ENCODE measurements at regions not wholly inside any gene's neighbourhood (a gene's known extent, or its start where the extent isn't known, plus 50 kb on each side); places are given as distances from the start of the nearest gene placed in this dataset.

DNA sequence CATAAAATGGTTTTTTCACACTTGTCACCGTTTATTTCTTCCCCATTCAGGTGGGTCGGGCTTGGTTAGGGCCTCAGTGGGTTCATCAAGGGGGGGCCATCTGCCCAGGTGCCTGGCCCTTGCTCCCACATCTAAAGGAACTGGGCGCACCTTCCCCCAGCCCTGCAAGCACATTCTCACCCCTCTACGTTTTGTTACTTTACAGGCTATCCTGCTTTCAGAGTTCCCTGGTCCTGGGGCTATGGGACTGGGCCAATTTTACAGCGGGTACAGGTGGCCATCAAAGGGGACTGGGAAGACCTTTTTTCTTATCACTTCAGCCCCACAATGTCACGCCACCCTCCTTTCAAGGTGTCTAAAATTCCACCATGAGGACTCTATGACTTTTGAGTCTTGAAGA lies 71.8 kb upstream of the HAAO start:
- FAIRE-seq (no peak), DNase-seq (ENCODE audit: low read depth, low spot score) (no peak)
- no TSS peak for BruUV-seq (replicated peaks)
- H3K4me1 ChIP-seq (ENCODE audit: control insufficient read depth, extremely low read depth, insufficient read depth, low read length), result peaks cover 18% of the 10 kb centered on the region
- H3K4me2 ChIP-seq (ENCODE audit: insufficient read depth, low read length), result no peak overlapping the region
- no peak overlapping the region for H2AFZ ChIP-seq (ENCODE audit: low read depth, low read length)
- ChIA-PET CTCF (no interaction called here), POLR2A (no interaction called here)
- H3K27me3 ChIP-seq (ENCODE audit: control insufficient read depth in 2 of 2, insufficient read depth in 2 of 2, low read length in 2 of 2), result no peaks in the 10 kb centered on the region
- dilution Hi-C loops (cut with MboI; ENCODE audit: extremely low pct_ligation_motif_present, low sequenced_read_pairs) (no loop called here), intact Hi-C loops (cut with micrococcal nuclease) (no loop called here)
- no peaks in the 10 kb centered on the region for H4K20me1 ChIP-seq (replicated peaks; ENCODE audit: control insufficient read depth, extremely low read depth, insufficient read depth, low read length)
- TF ChIP-seq, protein P1, sequence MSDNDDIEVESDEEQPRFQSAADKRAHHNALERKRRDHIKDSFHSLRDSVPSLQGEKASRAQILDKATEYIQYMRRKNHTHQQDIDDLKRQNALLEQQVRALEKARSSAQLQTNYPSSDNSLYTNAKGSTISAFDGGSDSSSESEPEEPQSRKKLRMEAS (IDR thresholded peaks at IDR 0.05; ENCODE audit: insufficient read depth, insufficient read length), result no peak
- H3K9ac ChIP-seq (replicated peaks; ENCODE audit: extremely low read depth, insufficient read depth, low read length), result no peak overlapping the region
- H3K9me3 ChIP-seq (replicated peaks; ENCODE audit: control insufficient read depth, insufficient read depth, low read length), result peaks cover 2% of the 10 kb centered on the region
- H3K4me3 ChIP-seq (replicated peaks in 1 of 3; ENCODE audit: insufficient read depth in 1 of 3, low read depth in 1 of 3, low read length in 3 of 3), result no peak overlapping the region
- H3K27ac ChIP-seq (ENCODE audit: insufficient read depth, low read depth, low read length), result no peak overlapping the region
- H3K36me3 ChIP-seq (ENCODE audit: control insufficient read depth in 2 of 2, extremely low read depth in 1 of 2, insufficient read depth in 2 of 2, low read length in 2 of 2), result no peaks in the 10 kb centered on the region
- no peaks in the 10 kb centered on the region for H3K9me1 ChIP-seq (replicated peaks; ENCODE audit: control insufficient read depth, extremely low read depth, insufficient read depth, low read length)
- H3K79me2 ChIP-seq (ENCODE audit: control insufficient read depth, insufficient read depth, low read length), result no peaks in the 10 kb centered on the region

DNA sequence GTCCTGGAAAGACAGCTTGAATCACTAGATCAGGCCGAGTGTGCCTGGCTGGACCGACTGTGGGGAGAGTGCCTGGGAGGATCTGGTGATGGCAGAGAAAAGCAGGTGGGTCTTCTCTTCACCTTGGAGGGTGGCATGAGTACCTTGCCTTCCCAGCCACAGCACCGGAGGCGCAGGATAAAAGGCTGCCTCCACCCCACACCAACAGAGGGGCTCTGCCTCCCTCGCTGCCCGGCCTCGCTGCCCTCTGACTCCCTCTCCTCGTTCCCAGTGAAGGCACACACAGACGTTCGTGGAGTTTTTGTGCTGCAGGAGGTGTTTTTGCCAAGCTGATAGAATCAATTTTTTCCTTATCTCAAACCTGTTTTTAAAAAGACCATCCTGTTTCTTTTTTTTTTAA lies 71.4 kb upstream of the HAAO start:
- Histone ChIP-seq H3K4me3 (replicated peaks in 1 of 3; ENCODE audit: insufficient read depth in 1 of 3, low read depth in 1 of 3, low read length in 3 of 3) (no peak overlapping the region), H3K27me3 (ENCODE audit: control insufficient read depth in 2 of 2, insufficient read depth in 2 of 2, low read length in 2 of 2) (no peaks in the 10 kb centered on the region), H3K9ac (replicated peaks; ENCODE audit: extremely low read depth, insufficient read depth, low read length) (no peak overlapping the region), H3K9me3 (replicated peaks; ENCODE audit: control insufficient read depth, insufficient read depth, low read length) (peaks cover under 1% of the 10 kb centered on the region), H3K79me2 (ENCODE audit: control insufficient read depth, insufficient read depth, low read length) (no peaks in the 10 kb centered on the region), H4K20me1 (replicated peaks; ENCODE audit: control insufficient read depth, extremely low read depth, insufficient read depth, low read length) (no peaks in the 10 kb centered on the region), H2AFZ (ENCODE audit: low read depth, low read length) (no peak overlapping the region), H3K9me1 (replicated peaks; ENCODE audit: control insufficient read depth, extremely low read depth, insufficient read depth, low read length) (no peaks in the 10 kb centered on the region), H3K4me2 (ENCODE audit: insufficient read depth, low read length) (no peak overlapping the region), H3K27ac (ENCODE audit: insufficient read depth, low read depth, low read length) (no peak overlapping the region), H3K4me1 (ENCODE audit: control insufficient read depth, extremely low read depth, insufficient read depth, low read length) (peaks cover 19% of the 10 kb centered on the region), H3K36me3 (ENCODE audit: control insufficient read depth in 2 of 2, extremely low read depth in 1 of 2, insufficient read depth in 2 of 2, low read length in 2 of 2) (no peaks in the 10 kb centered on the region)
- no TSS peak for BruUV-seq (replicated peaks)
- CTCF ChIA-PET, result no interaction called here
- TF ChIP-seq, protein P1 (IDR thresholded peaks at IDR 0.05; ENCODE audit: insufficient read depth, insufficient read length), result no peak
- TF ChIP-seq GATA2 (IDR thresholded peaks at IDR 0.05; ENCODE audit: insufficient read depth, insufficient read length, low read depth, low read length), result no peak
- DNase-seq (ENCODE audit: low read depth, low spot score), result no peak
- intact Hi-C loops (cut with micrococcal nuclease), result no loop called here
- dilution Hi-C loops (cut with MboI; ENCODE audit: extremely low pct_ligation_motif_present, low sequenced_read_pairs), result no loop called here
- POLR2A ChIA-PET, result no interaction called here
- no peak for FAIRE-seq

Measured in endothelial cell of umbilical vein (primary cell).